Left ventricle myocardium inferior (tissue), 1 donor: ENCODE measurements at regions not wholly inside any gene's neighbourhood (a gene's known extent, or its start where the extent isn't known, plus 50 kb on each side); places are given as distances from the start of the nearest gene placed in this dataset.
"Not testable (repeated sequence)": the region's sequence is repeated elsewhere in the genome, so short reads cannot be mapped to it uniquely, and the experiment has no call there.

Experiments used
- DNase-seq: peaks from one replicate; pipeline ENCODE4 v3.0.0-alpha.2; 2020
- H3K27ac ChIP-seq: fragments of 200-600 bp; replicated peaks from 2 replicates; pipeline ENCODE4 v1.8.0; 2021
- H3K27me3 ChIP-seq: fragments of 200-600 bp; 2 replicates; pipeline ENCODE4 v1.8.0; 2021; ENCODE audit warnings: low read depth
- H3K36me3 ChIP-seq: fragments of 200-600 bp; 2 replicates; pipeline ENCODE4 v1.8.0; 2021
- H3K4me1 ChIP-seq: fragments of 200-600 bp; 2 replicates; pipeline ENCODE4 v1.8.0; 2021
- H3K4me3 ChIP-seq: fragments of 200-600 bp; 2 replicates; pipeline ENCODE4 v1.8.0; 2021; ENCODE audit warnings: mild to moderate bottlenecking, moderate library complexity
- H3K9me3 ChIP-seq: fragments of 200-600 bp; replicated peaks from 2 replicates; pipeline ENCODE4 v1.8.0; 2021
- CTCF ChIP-seq: fragments of 200-600 bp; IDR thresholded peaks from 2 replicates; pipeline ENCODE4 v1.8.0; 2021; ENCODE audit warnings: antibody characterized with exemption, mild to moderate bottlenecking, borderline replicate concordance
- intact Hi-C: fragments of 100-400 bp; cut with micrococcal nuclease; formaldehyde crosslinking; loops from one replicate; pipeline ENCODE4 v1.11.0; 2022
- donor health status: DM: no; HTN: yes; CAD: no; lungs with severe emphysema.

GRCh38 chrX:1754077-1754476 is 139.2 kb downstream of the ASMT start:
- peaks cover 33% of the 10 kb centered on the region for H3K9me3 ChIP-seq
- intact Hi-C loops, result no loop called here
- no peak overlapping the region for H3K27ac ChIP-seq
- DNase-seq, result no peak
- no peaks in the 10 kb centered on the region for H3K4me1 ChIP-seq
- no peak for TF ChIP-seq CTCF
- H3K27me3 ChIP-seq, result peaks cover 5% of the 10 kb centered on the region
- H3K36me3 ChIP-seq, result no peaks in the 10 kb centered on the region
- H3K4me3 ChIP-seq, result no peak overlapping the region

GRCh38 chrX:1763294-1763693 is 148.4 kb downstream of the ASMT start:
- no peaks in the 10 kb centered on the region for H3K36me3 ChIP-seq
- H3K27me3 ChIP-seq, result peaks cover 8% of the 10 kb centered on the region
- H3K27ac ChIP-seq, result no peak overlapping the region
- no peak for DNase-seq
- intact Hi-C loops, result no loop called here
- peaks cover 35% of the 10 kb centered on the region for H3K9me3 ChIP-seq
- no peaks in the 10 kb centered on the region for H3K4me1 ChIP-seq
- TF ChIP-seq CTCF, result no peak
- H3K4me3 ChIP-seq, result no peak overlapping the region

- H3K27me3 ChIP-seq, H3K27ac ChIP-seq, H3K36me3 ChIP-seq, DNase-seq, intact Hi-C loops, H3K4me1 ChIP-seq, H3K4me3 ChIP-seq: not testable (repeated sequence)
- peaks cover 25% of the 10 kb centered on the region for H3K9me3 ChIP-seq
These were observed 150.1 kb downstream of the ASMT start for GRCh38 chrX:1764883-1765364.

- no peak for TF ChIP-seq CTCF
- Histone ChIP-seq H3K4me1 (no peaks in the 10 kb centered on the region), H3K27me3 (peaks cover 8% of the 10 kb centered on the region), H3K9me3 (peaks cover 16% of the 10 kb centered on the region), H3K36me3 (no peaks in the 10 kb centered on the region), H3K4me3 (no peak overlapping the region), H3K27ac (no peak overlapping the region)
- no peak for DNase-seq
- intact Hi-C loops, result no loop called here
These were observed 152.2 kb downstream of the ASMT start for GRCh38 chrX:1767026-1767425.

- peaks cover 6% of the 10 kb centered on the region for H3K9me3 ChIP-seq
- H3K36me3 ChIP-seq, result no peaks in the 10 kb centered on the region
- H3K4me1 ChIP-seq, result no peaks in the 10 kb centered on the region
- H3K27me3 ChIP-seq, result no peaks in the 10 kb centered on the region
- no peak overlapping the region for H3K27ac ChIP-seq
- no peak for TF ChIP-seq CTCF
- H3K4me3 ChIP-seq, result no peak overlapping the region
- DNase-seq, result no peak
- intact Hi-C loops, result no loop called here
These were observed 164.0 kb downstream of the ASMT start for GRCh38 chrX:1778817-1779216.

- intact Hi-C loops, result no loop called here
- no peak for TF ChIP-seq CTCF
- Histone ChIP-seq H3K27ac (no peak overlapping the region), H3K4me3 (no peak overlapping the region), H3K27me3 (no peaks in the 10 kb centered on the region), H3K9me3 (peaks cover 14% of the 10 kb centered on the region), H3K4me1 (no peaks in the 10 kb centered on the region), H3K36me3 (no peaks in the 10 kb centered on the region)
- no peak for DNase-seq
These were observed 164.8 kb downstream of the ASMT start for GRCh38 chrX:1779626-1780025.
